Ishikawa (cell line): ENCODE measurements at regions not wholly inside any gene's neighbourhood (a gene's known extent, or its start where the extent isn't known, plus 50 kb on each side); places are given as distances from the start of the nearest gene placed in this dataset.

Experiments used
- EP300 ChIP-seq: IDR thresholded peaks from 2 replicates; pipeline ENCODE4 v1.6.1; 2012; ENCODE audit warnings: borderline replicate concordance
- FOXM1 ChIP-seq: IDR thresholded peaks from 2 replicates; pipeline ENCODE4 v1.6.1; 2012; ENCODE audit warnings: low read depth, borderline replicate concordance
- RAD21 ChIP-seq: IDR thresholded peaks from 2 replicates; pipeline ENCODE4 v1.6.1; 2012; ENCODE audit warnings: low read depth
- TAF1 ChIP-seq: IDR thresholded peaks from 2 replicates; pipeline ENCODE4 v1.6.1; 2012; ENCODE audit warnings: low read depth, mild to moderate bottlenecking

DNA sequence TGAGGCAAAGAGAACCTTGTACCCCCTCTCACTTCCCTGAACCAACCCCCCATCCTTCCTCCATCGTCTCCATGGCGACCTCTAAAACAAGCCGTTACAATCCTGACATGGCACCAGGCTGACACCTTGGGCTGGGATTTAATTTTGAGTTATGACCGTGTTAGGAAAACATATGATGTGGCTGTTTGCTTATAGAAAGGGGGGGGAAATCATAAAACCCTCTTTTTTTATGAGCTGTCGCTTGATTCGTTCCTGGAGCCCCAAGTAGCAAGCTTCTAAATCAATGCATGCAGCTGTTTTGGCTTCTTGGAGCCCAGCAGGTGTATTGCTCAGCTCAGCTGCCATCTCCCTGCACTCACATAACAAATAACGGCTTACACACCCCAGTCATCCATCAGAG is 301.2 kb upstream of the SPAG17 start:
- TF ChIP-seq TAF1 (no peak), EP300 (no peak), FOXM1 (no peak), RAD21 (no peak)
